Activated CD8-positive, alpha-beta memory T cell treated with anti-CD3 and anti-CD28 coated beads, Interleukin-2, amount 50 U/mL, for 24 hours (primary cell): ENCODE measurements at regions not wholly inside any gene's neighbourhood (a gene's known extent, or its start where the extent isn't known, plus 50 kb on each side); places are given as distances from the start of the nearest gene placed in this dataset.

Experiments
- DNase-seq: peaks from one replicate; pipeline ENCODE4 v3.0.0-alpha.2; 2020; ENCODE audit errors: extremely low read depth

GRCh38 chr5:39476843-39477220, 52.1 kb upstream of the DAB2 start:
- DNase-seq, result no peak

DNA sequence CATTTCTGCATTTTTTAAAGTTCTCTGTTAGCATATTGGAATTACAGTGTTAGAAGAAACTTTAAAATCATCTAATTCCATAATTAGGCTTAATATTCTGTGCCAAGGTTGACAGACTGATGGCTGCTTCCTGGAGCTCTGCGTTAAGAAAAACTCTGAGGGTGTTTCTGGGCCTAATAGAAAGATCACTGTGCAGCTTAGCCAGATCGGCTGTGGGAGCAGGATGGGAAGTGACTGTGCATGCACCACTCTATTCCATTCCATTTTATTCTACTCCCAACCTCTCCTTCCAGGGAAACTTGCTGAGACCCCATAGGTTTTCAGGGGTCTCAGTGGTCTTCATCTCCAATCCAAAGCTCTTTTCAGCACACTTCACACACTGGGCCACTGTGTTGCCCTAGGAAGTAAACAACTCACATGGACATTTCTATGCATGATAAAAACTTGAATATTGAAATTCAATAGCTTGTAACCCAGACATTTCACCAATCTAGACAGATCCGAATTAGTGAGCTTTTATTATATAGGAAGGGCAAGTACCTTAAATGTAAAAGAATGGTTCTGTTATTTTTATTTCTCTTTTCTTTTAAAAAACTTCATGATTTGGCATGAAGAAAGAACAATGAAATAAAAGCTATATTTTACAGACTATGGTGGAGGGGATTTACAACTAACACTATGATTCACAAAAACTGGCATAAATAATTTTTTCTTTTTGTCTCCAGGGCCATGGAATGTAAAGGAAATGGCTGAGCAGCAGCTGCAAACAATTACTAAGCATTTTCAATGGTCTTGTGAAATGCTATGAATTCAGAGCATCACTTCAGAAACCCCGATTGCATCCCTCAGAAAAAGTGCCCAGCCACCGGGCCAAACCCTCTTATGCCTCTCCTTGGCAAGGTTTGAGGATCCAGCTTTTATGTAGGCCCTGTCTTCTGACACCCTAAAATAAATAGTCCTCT, 51.4 kb upstream of the DAB2 start:
- DNase-seq, result no peak

DNA sequence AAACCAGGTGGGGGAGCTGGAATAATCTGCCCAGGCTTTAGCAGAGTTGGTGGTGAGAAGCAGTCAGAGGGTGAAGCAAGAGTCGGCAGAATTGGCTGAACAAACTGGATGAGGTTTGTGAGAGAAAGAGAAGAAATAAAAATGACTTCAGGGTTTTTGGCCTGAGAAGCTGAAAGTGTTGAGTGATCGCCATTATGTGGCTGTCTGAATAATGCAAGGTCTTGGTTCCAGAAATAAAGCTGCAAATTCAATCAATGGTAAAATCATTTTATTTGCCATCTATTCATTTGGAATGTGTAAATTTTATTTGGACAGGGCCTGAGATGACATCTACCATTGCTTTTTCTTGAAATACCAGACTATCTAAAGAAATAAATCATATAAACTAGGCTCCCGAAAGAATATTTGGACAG, 50.4 kb upstream of the DAB2 start:
- DNase-seq, result no peak
